BLaER1 treated with 17β-estradiol and CSF1 and Interleukin-3, amounts not matched to agents 10 nM and 100 nM (cell line): ENCODE measurements at regions not wholly inside any gene's neighbourhood (a gene's known extent, or its start where the extent isn't known, plus 50 kb on each side); places are given as distances from the start of the nearest gene placed in this dataset.
A peak's percentile ranks its signal among the peaks of the same experiment; 100 is the strongest.

Experiments
- H3K27ac ChIP-seq, 11 experiments: shearing (Covaris generic); formaldehyde crosslinking; 2 replicates each; pipeline ENCODE4 v1.8.1; 2022
- H3K27me3 ChIP-seq, 11 experiments: shearing (Covaris generic); formaldehyde crosslinking; 2 replicates each; pipeline ENCODE4 v1.8.1; 2022
- H3K36me3 ChIP-seq, 11 experiments: shearing (Covaris generic); formaldehyde crosslinking; 2 replicates each; pipeline ENCODE4 v1.8.1; 2022
- H3K4me1 ChIP-seq, 10 experiments: shearing (Covaris generic); formaldehyde crosslinking; 2 replicates each; pipeline ENCODE4 v1.8.1; 2022
- H3K4me2 ChIP-seq, 11 experiments: shearing (Covaris generic); formaldehyde crosslinking; 2 replicates each; pipeline ENCODE4 v1.8.1; 2022
- H3K4me3 ChIP-seq, 10 experiments: shearing (Covaris generic); formaldehyde crosslinking; 2 replicates each; pipeline ENCODE4 v1.8.1; 2022
- H3K9ac ChIP-seq, 11 experiments: shearing (Covaris generic); formaldehyde crosslinking; 2 replicates each; pipeline ENCODE4 v1.8.1; 2022
- H3K9me3 ChIP-seq, 11 experiments: shearing (Covaris generic); formaldehyde crosslinking; replicated peaks in 1 of 11; 2 replicates each; pipeline ENCODE4 v1.8.1; 2022
- H4K20me1 ChIP-seq, 11 experiments: shearing (Covaris generic); formaldehyde crosslinking; 2 replicates each; pipeline ENCODE4 v1.8.1; 2022
- Cebpa-rat ChIP-seq, 11 experiments: shearing (Covaris generic); IDR thresholded peaks; 2 replicates each; pipeline ENCODE4 v1.8.1; 2022

GRCh38 chr16:59892376-59892775 is 1158.3 kb upstream of the GOT2 start:
- peaks cover 0 to 11% (median 8%) of the 10 kb centered on the region in 11 experiments; a peak in 12 of 22 replicates for H3K9me3 ChIP-seq

DNA sequence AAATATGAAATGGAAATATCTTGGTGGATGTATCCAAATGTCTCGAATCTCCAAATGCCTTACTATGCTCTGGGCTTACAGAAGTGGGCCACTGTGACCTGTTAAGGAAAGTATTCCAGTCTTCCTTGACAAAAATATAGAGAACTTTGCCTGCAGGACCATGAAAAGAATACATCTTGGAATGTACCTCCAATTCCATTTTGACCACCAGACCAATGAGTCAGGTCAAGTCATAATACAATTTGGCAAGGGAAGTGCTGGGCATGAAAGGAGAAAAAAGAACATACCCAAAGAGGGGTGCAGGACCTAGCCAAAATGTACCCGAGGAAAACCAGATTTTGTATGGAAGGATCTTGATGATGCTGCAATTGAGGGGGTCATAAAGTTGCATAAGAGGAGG is 1153.7 kb upstream of the GOT2 start:
- no peak overlapping the region for H3K27ac ChIP-seq
- no peaks in the 10 kb centered on the region for H4K20me1 ChIP-seq
- H3K36me3 ChIP-seq, result no peaks in the 10 kb centered on the region
- TF ChIP-seq Cebpa-rat (IDR thresholded peaks at IDR 0.05), result no peak
- H3K4me2 ChIP-seq, result no peak overlapping the region
- no peaks in the 10 kb centered on the region for H3K27me3 ChIP-seq
- H3K4me3 ChIP-seq, result no peak overlapping the region
- no peak overlapping the region for H3K9ac ChIP-seq
- peaks cover 0 to 11% (median 8%) of the 10 kb centered on the region in 11 experiments; a peak in 12 of 22 replicates for H3K9me3 ChIP-seq
- H3K4me1 ChIP-seq, result peaks cover 0 to 18% (median 0%) of the 10 kb centered on the region in 10 experiments; a peak in 6 of 20 replicates

More at GRCh38 chr16:59892376-59892775, 1158.3 kb upstream of the GOT2 start:
- H3K4me2 ChIP-seq, result no peak overlapping the region
- no peak for TF ChIP-seq Cebpa-rat (IDR thresholded peaks at IDR 0.05)
- H3K9ac ChIP-seq, result no peak overlapping the region
- no peak overlapping the region for H3K4me3 ChIP-seq
- no peaks in the 10 kb centered on the region for H3K4me1 ChIP-seq
- H4K20me1 ChIP-seq, result no peaks in the 10 kb centered on the region
- H3K27ac ChIP-seq, result no peak overlapping the region
- H3K27me3 ChIP-seq, result no peaks in the 10 kb centered on the region
- no peaks in the 10 kb centered on the region for H3K36me3 ChIP-seq

GRCh38 chr16:59886021-59886420 is 1151.9 kb upstream of the GOT2 start:
- Histone ChIP-seq H3K9me3 (peaks cover 0 to 11% (median 8%) of the 10 kb centered on the region in 11 experiments; a peak in 12 of 22 replicates), H3K9ac (no peak overlapping the region), H3K27me3 (no peaks in the 10 kb centered on the region), H3K36me3 (no peaks in the 10 kb centered on the region), H3K4me1 (peaks cover 0 to 32% (median 0%) of the 10 kb centered on the region in 10 experiments; a peak in 6 of 20 replicates), H3K4me3 (no peak overlapping the region), H4K20me1 (no peaks in the 10 kb centered on the region), H3K27ac (peak overlapping the region in 2 of 11 experiments; percentile 15 to 60; a peak in 4 of 22 replicates), H3K4me2 (peak overlapping the region in 3 of 11 experiments; percentile 29 to 60 (median 35); a peak in 5 of 22 replicates)
- TF ChIP-seq Cebpa-rat (IDR thresholded peaks at IDR 0.05), result peak in 2 of 11 experiments; percentile 15 to 23; a peak in 2 of 22 replicates

- no peaks in the 10 kb centered on the region for H3K27me3 ChIP-seq
- H3K36me3 ChIP-seq, result no peaks in the 10 kb centered on the region
- H3K4me1 ChIP-seq, result peaks cover 0 to 33% (median 0%) of the 10 kb centered on the region in 10 experiments; a peak in 6 of 20 replicates
- no peaks in the 10 kb centered on the region for H3K9me3 ChIP-seq
- no peak for TF ChIP-seq Cebpa-rat (IDR thresholded peaks at IDR 0.05)
- no peaks in the 10 kb centered on the region for H4K20me1 ChIP-seq
- H3K4me3 ChIP-seq, result no peak overlapping the region
- H3K27ac ChIP-seq, result peak overlapping the region in 2 of 11 experiments; percentile 34 to 54; a peak in 3 of 22 replicates
- peak overlapping the region in 2 of 11 experiments; percentile 41 to 59; a peak in 4 of 22 replicates for H3K4me2 ChIP-seq
- no peak overlapping the region for H3K9ac ChIP-seq
These were observed 1147.3 kb upstream of the GOT2 start for GRCh38 chr16:59881376-59881775.

GRCh38 chr16:59880611-59881010 is 1146.5 kb upstream of the GOT2 start:
- peak overlapping the region in 1 of 11 experiments; percentile 59; a peak in 1 of 22 replicates for H3K4me2 ChIP-seq
- no peak for TF ChIP-seq Cebpa-rat (IDR thresholded peaks at IDR 0.05)
- no peaks in the 10 kb centered on the region for H4K20me1 ChIP-seq
- H3K36me3 ChIP-seq, result no peaks in the 10 kb centered on the region
- no peaks in the 10 kb centered on the region for H3K9me3 ChIP-seq
- no peak overlapping the region for H3K27ac ChIP-seq
- no peak overlapping the region for H3K9ac ChIP-seq
- H3K4me3 ChIP-seq, result no peak overlapping the region
- no peaks in the 10 kb centered on the region for H3K27me3 ChIP-seq
- H3K4me1 ChIP-seq, result peaks cover 0 to 25% (median 0%) of the 10 kb centered on the region in 10 experiments; a peak in 6 of 20 replicates

DNA sequence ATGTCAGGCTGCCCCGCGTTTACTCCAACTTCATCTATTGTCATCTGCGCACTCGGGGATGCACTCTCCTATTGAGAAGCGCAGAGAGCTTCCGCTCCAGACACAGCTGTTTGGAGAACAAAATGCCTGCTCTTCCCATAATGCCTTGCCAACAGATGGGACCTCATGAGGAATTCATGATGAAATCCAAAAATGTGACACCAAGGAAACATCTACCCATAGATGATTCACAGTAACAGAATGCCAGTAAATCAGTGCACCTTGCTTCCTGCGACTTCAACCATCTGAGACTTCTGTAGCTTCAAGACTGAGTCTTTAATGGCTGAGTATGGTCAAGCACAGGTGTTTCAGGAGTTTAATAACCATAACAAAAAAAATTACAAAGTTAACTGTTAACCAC is 1144.9 kb upstream of the GOT2 start:
- Histone ChIP-seq H3K27ac (no peak overlapping the region), H3K9me3 (no peaks in the 10 kb centered on the region), H3K4me2 (no peak overlapping the region), H3K36me3 (no peaks in the 10 kb centered on the region), H3K4me1 (peaks cover 0 to 18% (median 0%) of the 10 kb centered on the region in 10 experiments; a peak in 4 of 20 replicates), H3K27me3 (no peaks in the 10 kb centered on the region), H3K4me3 (no peak overlapping the region), H4K20me1 (no peaks in the 10 kb centered on the region), H3K9ac (no peak overlapping the region)
- no peak for TF ChIP-seq Cebpa-rat (IDR thresholded peaks at IDR 0.05)

GRCh38 chr16:59878479-59878878 is 1144.4 kb upstream of the GOT2 start:
- no peaks in the 10 kb centered on the region for H4K20me1 ChIP-seq
- H3K4me2 ChIP-seq, result no peak overlapping the region
- H3K36me3 ChIP-seq, result no peaks in the 10 kb centered on the region
- TF ChIP-seq Cebpa-rat (IDR thresholded peaks at IDR 0.05), result no peak
- H3K4me1 ChIP-seq, result peaks cover 0 to 18% (median 0%) of the 10 kb centered on the region in 10 experiments; a peak in 4 of 20 replicates
- no peak overlapping the region for H3K27ac ChIP-seq
- H3K9me3 ChIP-seq, result no peaks in the 10 kb centered on the region
- no peaks in the 10 kb centered on the region for H3K27me3 ChIP-seq
- H3K9ac ChIP-seq, result no peak overlapping the region
- no peak overlapping the region for H3K4me3 ChIP-seq

DNA sequence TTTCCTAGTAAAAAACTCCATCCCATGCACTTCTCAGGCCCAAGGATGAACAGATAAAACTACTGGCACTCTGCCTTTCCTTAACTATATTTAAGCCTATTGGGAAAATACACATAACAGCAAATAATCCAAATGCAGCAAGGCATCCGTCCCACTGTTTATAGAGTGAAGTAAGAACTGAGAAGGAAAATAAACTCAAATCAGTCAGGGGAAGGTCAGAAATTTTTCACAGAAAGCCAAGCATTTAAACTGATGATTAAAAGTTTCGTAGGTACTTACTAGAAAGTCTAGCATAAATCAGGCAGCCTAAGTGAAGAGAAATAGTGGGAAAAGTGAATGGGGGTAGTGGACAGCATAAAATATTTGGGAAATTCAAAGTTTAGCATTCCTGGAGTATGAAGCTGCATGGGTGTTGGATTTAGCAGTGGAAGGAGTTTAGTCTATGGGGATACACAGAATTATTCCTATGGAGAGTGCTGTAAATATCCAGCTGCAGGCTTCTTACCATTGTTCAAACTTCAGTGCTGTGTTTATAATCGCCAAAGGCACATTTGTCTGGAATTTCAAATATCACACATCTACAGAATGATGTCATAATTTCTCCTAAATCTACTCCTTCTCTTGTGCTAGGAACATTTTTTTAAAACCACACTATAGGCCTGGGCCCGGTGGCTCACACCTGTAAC is 1131.0 kb upstream of the GOT2 start:
- Histone ChIP-seq H3K9me3 (no peaks in the 10 kb centered on the region), H3K27me3 (no peaks in the 10 kb centered on the region), H3K4me2 (no peak overlapping the region), H3K9ac (no peak overlapping the region), H3K4me3 (no peak overlapping the region), H3K4me1 (peaks cover 0 to 5% (median 0%) of the 10 kb centered on the region in 10 experiments; a peak in 6 of 20 replicates), H3K27ac (no peak overlapping the region), H4K20me1 (no peaks in the 10 kb centered on the region), H3K36me3 (no peaks in the 10 kb centered on the region)
- no peak for TF ChIP-seq Cebpa-rat (IDR thresholded peaks at IDR 0.05)

DNA sequence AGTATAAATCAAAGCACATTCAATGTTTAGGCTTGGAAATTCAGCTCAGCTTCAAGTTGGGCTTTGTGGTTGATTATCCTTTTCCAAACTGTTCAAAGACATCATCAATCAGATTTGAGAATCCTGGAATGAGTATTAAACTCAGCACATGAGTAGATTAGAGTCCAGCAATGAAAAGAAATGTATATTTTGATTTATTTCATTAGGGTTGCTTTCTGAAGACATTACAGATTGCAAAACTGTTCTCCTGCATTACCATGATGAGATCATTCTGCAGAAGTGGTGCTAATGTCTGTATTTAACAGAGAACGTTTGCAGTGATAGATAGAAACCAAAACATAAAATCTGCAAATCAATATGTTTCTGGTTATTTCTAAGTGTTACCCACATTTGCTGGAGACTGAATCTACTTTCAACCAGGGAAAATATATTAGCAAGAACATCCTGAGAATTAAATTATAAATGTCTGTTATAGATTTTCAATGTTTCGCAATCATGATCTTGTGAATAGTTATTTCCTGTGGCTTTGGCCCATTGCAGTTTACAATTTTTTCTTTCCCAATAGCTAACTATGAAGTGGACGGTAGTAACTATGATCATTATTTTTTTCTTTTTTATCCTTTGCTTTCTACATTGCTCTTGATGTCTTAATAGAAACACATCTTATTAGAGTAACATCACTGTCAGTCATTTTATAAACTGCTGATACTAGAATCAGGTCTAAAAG is 1125.7 kb upstream of the GOT2 start:
- Histone ChIP-seq H3K4me2 (peak overlapping the region in 2 of 11 experiments; percentile 18 to 30; a peak in 3 of 22 replicates), H3K9me3 (no peaks in the 10 kb centered on the region), H3K4me1 (peaks cover 0 to 12% (median 0%) of the 10 kb centered on the region in 10 experiments; a peak in 6 of 20 replicates), H3K27ac (no peak overlapping the region; a peak in 1 of 22 replicates), H3K9ac (no peak overlapping the region), H3K36me3 (no peaks in the 10 kb centered on the region), H3K4me3 (no peak overlapping the region), H3K27me3 (no peaks in the 10 kb centered on the region), H4K20me1 (no peaks in the 10 kb centered on the region)
- TF ChIP-seq Cebpa-rat (IDR thresholded peaks at IDR 0.05), result peak in 3 of 11 experiments; percentile 24 to 79 (median 78); a peak in 5 of 22 replicates
